ENCODE measurements at regions not wholly inside any gene's neighbourhood (a gene's known extent, or its start where the extent isn't known, plus 50 kb on each side); places are given as distances from the start of the nearest gene placed in this dataset.

GRCh38 chr1:104795931-104796330 is 1046.2 kb downstream of the AMY1C start:
- TF ChIP-seq CTCF (IDR thresholded peaks at IDR 0.05; ENCODE audit: insufficient read depth, low read depth, low read length, missing control alignments), result no peak
- DNase-seq (ENCODE audit: low read depth), result no peak
- H3K4me3 ChIP-seq (ENCODE audit: low read depth, low read length), result no peak overlapping the region

- DNase-seq (ENCODE audit: low read depth), result no peak
- H3K4me3 ChIP-seq (ENCODE audit: low read depth, low read length), result no peak overlapping the region
- no peak for TF ChIP-seq CTCF (IDR thresholded peaks at IDR 0.05; ENCODE audit: insufficient read depth, low read depth, low read length, missing control alignments)
Measured at GRCh38 chr1:104797982-104798381, 1048.3 kb downstream of the AMY1C start.

- H3K4me3 ChIP-seq (ENCODE audit: low read depth, low read length), result no peak overlapping the region
- no peak for TF ChIP-seq CTCF (IDR thresholded peaks at IDR 0.05; ENCODE audit: insufficient read depth, low read depth, low read length, missing control alignments)
- DNase-seq (ENCODE audit: low read depth), result no peak
Measured at GRCh38 chr1:104801344-104801743, 1051.6 kb downstream of the AMY1C start.

- no peak for TF ChIP-seq CTCF (IDR thresholded peaks at IDR 0.05; ENCODE audit: insufficient read depth, low read depth, low read length, missing control alignments)
- no peak for DNase-seq (ENCODE audit: low read depth)
Measured at GRCh38 chr1:104804147-104804546, 1054.4 kb downstream of the AMY1C start.

GRCh38 chr1:104807590-104807989 is 1057.9 kb downstream of the AMY1C start:
- DNase-seq (ENCODE audit: low read depth), result no peak
- TF ChIP-seq CTCF (IDR thresholded peaks at IDR 0.05; ENCODE audit: insufficient read depth, low read depth, low read length, missing control alignments), result no peak
- no peak overlapping the region for H3K4me3 ChIP-seq (ENCODE audit: low read depth, low read length)

More at GRCh38 chr1:104804147-104804546, 1054.4 kb downstream of the AMY1C start:
- no peak overlapping the region for H3K4me3 ChIP-seq (ENCODE audit: low read depth, low read length)

GRCh38 chr1:104825401-104825800 is 1075.7 kb downstream of the AMY1C start:
- no peak overlapping the region for H3K4me3 ChIP-seq (ENCODE audit: low read depth, low read length)
- no peak for TF ChIP-seq CTCF (IDR thresholded peaks at IDR 0.05; ENCODE audit: insufficient read depth, low read depth, low read length, missing control alignments)
- no peak for DNase-seq (ENCODE audit: low read depth)

GRCh38 chr1:104830534-104830933 is 1080.8 kb downstream of the AMY1C start:
- no peak for TF ChIP-seq CTCF (IDR thresholded peaks at IDR 0.05; ENCODE audit: insufficient read depth, low read depth, low read length, missing control alignments)
- H3K4me3 ChIP-seq (ENCODE audit: low read depth, low read length), result no peak overlapping the region
- no peak for DNase-seq (ENCODE audit: low read depth)

Data from GM12865 (cell line).